ENCODE measurements at regions not wholly inside any gene's neighbourhood (a gene's known extent, or its start where the extent isn't known, plus 50 kb on each side); places are given as distances from the start of the nearest gene placed in this dataset.
"Not testable (repeated sequence)": the region's sequence is repeated elsewhere in the genome, so short reads cannot be mapped to it uniquely, and the experiment has no call there.

DNA sequence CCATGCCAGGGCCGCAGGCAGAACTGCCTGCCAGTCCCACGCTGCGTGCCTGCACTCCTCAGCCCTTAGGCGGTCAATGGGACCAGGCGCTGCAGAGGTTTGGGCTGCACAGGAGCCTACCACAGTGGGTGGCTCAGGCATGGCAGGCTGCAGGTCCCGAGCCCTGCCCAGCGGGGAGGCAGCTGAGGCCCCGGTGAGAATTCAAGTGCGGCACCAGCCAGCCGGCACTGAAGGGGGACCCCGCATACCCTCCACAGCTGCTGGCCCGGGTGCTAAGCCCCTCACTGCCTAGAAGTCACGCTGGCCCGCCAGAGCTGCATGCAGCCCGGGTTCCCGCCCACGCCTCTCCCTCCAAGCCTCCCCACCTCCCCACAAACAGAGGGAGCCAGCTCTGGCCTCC lies 302.5 kb upstream of the UGT8 start:
- DNase-seq (ENCODE audit: low read depth) = no peak

DNA sequence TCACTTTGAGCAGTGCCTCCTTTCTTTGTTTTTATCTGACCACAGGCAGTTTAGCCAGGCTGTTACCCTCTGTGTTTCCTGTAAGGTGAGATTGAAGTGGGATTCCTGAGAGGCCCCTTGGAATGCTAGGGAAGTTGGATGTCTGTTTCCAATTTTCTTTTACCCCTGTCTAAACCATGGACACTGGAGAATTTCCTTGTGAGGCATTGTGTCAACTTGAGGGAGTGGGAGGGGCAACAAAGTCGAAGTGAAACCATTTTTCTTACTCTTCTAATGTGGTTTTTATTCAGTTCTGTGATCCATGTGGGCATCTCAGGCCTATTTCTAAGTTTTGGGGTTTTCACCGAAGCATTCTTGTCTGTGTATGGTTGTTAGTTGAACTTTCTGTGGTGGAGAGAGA lies 296.1 kb upstream of the UGT8 start:
- no peak for DNase-seq (ENCODE audit: low read depth)

DNA sequence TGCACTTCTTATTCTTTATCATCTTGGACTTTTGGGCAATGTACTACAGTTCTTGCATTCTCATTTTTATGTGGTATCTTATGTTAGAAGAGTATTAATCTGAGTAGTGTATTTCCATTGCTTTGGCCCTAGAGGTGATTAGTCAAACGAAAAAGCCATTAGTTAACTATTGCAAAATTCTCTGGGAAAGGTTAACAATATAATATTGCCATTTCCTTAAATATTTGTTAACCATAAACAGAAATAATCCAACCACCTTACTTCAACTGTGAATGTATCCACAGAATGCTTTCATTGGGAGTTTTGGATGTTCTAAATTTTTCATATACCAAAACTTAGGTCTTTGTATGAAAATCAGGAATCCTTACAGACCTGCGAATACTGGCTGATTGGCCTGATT lies 294.6 kb upstream of the UGT8 start:
- no peak for DNase-seq (ENCODE audit: low read depth)

DNA sequence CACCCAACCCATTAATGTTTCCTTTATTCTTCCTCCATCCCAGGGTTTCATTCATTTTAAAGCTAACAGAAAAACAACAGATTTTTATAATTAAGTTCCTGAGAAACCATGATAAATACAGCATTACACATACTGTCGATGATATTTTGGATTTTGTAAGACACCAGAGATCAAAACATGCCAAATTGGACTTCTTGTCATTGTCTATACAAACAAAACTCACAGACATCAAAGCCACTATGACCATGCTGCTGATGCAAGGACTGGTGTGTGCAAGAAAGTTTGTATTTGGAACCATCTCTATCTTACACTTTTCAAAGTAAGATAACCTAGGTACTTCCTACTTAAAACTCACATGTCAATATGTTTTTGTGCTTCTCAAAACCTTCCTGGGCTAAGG lies 294.0 kb upstream of the UGT8 start:
- DNase-seq (ENCODE audit: low read depth) = no peak

DNA sequence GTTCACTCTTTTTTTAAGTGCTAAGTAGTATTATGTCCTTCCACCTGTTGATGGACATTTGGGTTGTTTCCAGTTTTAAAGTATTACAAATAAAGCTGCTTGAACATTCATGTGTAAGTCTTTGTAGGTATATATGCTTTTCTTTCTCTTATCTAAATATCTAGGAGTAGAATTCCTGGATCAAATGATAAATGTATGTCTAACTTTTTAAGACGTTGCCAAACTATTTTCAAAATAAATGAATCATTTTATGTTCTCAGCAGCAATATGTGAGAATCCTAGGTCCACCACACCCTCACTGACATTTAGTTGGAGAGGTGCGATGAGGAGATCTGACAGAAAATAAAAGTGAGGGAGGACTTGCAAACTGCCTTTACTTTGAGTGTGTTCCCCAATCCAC lies 291.7 kb upstream of the UGT8 start:
- no peak for DNase-seq (ENCODE audit: low read depth)

- no peak for DNase-seq (ENCODE audit: low read depth)
These were observed 288.2 kb upstream of the UGT8 start for GRCh38 chr4:114310296-114310925.

DNA sequence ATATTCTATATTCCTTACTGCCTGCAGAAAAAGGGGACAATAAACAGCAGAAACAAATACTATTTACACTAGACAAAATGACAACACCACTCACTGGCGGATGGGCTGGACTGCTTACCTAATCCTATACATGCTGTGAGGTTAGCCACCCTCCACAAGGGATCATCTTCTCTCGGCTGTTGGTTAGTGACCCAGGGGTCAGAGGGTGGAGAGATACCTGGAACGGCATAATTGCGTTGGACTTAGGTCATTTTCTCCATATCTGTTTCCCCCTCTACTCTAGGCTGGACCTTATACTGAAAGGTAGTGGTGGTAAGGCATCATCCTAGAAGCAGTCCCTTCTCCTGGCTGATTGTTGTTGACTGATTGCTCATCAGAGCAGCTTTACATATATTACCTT lies 286.8 kb upstream of the UGT8 start:
- DNase-seq (ENCODE audit: low read depth) = no peak

DNA sequence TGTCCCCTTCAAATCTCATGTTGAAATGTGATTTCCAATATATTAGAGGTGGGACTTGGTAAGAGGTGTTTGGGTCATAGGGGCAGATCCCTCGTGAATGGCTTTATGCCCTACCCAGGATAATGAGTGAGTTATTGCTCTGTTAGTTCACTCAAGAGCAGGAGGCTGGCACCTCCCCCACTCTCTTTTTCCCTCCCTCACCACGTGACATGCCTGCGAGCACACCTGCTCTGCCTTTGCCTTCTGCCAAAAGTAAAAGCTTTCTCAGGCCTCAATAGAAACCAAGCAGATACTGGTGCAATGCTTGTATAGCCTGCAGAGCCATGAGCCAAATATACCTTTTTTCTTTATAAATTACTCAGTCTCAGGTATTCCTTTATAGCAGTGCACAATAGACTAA lies 286.3 kb upstream of the UGT8 start:
- DNase-seq (ENCODE audit: low read depth) = no peak

DNA sequence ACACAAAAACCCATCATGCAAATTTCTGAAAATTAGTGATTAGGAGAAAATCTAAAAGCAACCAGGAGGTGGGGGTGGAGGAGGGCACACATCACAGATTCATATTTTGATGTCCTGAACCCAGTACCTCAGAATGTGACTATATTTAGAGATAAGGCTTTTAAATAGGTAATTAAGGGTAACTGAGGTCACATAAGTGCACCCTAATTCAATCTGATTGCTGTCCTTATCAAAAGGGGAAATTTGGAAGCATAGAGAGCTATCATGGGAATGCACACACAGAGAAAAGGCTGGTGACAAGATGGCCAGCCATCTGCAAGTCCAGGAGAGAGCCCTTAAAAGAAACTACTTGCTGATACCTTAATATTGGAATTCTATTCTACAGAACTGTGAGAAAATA lies 281.8 kb upstream of the UGT8 start:
- DNase-seq (ENCODE audit: low read depth) = no peak

DNA sequence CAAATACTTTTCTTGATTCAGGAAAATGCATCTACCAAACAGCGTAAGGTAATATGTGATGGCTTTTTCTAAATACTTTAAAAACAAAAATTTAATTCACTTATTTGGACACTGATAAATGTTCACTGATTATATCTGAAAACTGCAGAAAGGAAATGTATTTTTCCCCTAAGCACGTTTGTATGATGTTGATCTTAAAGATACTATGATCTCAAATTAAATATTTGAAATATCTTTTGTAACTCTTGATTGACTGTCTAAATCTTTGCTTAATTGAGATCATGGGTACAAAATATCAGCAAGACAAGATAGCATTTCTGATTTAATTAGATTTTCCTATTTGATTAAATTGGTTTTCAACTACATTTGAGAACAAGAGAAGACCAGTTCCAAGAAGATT lies 281.0 kb upstream of the UGT8 start:
- DNase-seq (ENCODE audit: low read depth) = no peak

DNA sequence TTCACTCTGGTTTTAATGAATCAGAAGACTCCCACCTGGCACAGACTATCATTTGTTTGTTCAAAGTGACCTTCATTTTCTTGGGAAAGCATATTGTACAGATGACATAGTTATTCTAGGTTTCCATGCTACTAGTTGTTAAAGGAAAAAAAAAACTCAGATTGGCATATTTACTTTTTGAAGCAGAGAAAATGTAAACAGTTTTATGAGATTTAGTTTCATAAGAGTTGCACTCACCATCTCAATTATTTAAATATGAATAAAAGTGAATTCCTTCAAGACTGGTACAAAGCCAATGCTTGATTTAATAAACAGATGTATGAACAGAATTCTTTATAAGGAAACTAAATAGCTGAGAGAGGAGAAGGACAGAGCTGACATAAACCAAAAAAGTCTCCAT lies 280.3 kb upstream of the UGT8 start:
- DNase-seq (ENCODE audit: low read depth) = no peak

DNA sequence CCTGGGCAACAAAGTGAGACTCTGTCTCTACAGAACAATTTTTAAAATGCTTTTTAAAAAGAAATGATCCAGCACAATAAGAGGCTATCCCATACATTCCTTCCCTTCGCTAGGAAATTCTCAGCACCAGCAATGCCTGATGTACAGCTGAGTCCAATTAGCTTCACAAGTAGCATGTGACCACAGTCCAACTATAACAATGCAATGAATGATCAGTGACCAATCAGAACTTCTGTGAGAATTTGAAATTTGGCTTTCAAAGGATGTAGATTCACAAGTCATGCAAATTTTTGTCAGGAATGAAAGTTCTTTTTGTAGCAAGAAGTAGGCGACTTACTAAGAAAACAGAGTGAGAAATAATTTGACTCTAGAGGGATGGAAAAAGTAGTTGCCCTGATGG lies 278.5 kb upstream of the UGT8 start:
- DNase-seq (ENCODE audit: low read depth) = no peak

DNA sequence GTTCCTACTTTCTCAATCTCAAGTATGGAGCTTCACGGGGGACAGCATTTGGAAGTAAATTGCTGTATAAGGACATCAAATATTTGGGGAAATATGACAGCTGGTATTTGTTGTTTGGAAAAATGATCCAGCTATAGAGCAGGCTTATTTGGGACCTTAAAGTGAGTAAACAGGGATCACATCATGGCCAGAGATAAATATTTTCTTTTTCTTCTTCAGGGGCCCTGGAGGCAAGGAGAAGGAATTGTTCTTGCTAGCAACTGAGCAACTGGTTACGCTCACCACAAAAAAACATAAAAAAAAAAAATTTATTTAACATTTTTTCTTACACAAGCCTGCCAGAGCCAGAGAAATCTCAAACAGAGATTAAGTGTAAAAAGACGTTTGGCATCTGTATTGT lies 277.2 kb upstream of the UGT8 start:
- no peak for DNase-seq (ENCODE audit: low read depth)

DNA sequence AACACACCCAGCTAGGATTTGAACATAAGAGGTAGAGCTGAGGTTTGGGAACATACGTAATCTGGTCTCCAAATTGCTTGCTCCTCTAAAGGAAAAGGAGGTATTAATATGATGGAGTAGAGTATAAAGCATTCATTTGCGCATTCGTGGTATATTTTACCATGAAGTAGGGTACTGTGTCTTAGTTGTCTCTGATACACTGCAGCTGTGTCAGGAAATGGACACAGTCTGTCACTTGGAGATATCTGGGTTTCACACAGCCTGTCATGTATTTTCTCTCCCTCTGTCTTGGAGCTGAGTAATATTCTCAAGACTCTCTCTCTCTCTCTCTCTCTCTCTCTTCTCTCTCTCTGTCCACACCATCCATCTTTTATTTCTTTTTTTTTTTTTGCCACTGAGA lies 274.8 kb upstream of the UGT8 start:
- DNase-seq (ENCODE audit: low read depth) = no peak

GRCh38 chr4:114326358-114326757 lies 272.2 kb upstream of the UGT8 start:
- no peak for DNase-seq (ENCODE audit: low read depth)

DNA sequence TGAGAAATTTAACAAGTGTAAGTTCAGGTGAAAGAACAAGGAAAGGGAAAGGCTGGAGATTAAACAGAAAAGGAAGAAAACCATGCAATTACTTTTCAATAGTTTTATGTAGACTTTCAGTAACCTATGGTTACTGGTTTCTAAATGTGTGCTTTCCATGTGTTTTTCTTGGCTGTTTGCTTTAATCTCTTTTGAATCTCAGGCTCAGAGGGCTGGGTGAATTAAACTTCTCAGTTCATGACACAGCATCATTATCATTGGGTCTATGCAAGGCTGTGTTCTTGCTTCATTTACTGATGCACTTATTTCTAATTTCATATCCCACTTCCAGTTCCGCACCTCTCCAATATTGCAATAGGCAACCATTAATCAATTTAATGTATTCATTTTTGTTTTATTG lies 266.5 kb upstream of the UGT8 start:
- DNase-seq (ENCODE audit: low read depth) = no peak

DNA sequence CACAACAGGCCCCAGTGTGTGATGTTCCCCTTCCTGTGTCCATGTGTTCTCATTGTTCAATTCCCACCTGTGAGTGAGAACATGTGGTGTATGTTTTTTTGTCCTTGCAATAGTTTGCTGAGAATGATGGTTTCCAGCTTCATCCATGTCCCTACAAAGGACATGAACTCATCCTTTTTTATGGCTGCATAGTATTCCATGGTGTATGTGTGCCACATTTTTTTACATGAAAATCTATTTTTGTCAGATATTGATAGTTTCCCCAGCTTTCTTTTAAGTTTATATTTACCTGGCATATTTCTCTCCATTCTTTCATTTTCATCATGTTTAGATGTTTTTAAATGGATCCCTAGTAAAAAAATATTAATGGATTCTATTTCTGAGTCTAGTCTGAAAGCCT lies 264.2 kb upstream of the UGT8 start:
- DNase-seq (ENCODE audit: low read depth) = not testable (repeated sequence)

DNA sequence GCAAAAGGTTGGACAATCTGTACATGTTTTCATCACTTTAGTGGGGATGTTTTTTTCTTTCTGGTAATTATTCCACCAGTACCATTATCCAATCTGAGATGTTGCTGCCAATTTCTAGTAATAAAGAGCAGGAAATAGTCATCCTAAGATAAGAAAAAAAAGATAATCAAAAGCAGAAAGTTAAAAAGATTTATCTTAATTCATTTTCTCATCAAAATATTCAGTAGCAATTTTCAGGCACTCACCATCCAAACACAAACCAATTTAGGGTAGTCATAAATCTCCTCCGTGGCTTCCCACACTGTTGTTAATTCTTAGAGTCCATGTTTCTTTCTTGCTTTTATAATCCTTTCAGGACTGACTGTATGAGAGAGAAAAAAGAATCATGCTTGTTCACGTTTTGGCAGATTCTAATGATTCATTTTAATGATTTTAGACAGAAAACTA lies 263.7 kb upstream of the UGT8 start:
- no peak for DNase-seq (ENCODE audit: low read depth)

- DNase-seq (ENCODE audit: low read depth) = no peak
These were observed 263.3 kb upstream of the UGT8 start for GRCh38 chr4:114335339-114335738.

GRCh38 chr4:114343015-114343414 lies 255.6 kb upstream of the UGT8 start:
- no peak for DNase-seq (ENCODE audit: low read depth)

GRCh38 chr4:114349543-114350175 lies 248.9 kb upstream of the UGT8 start:
- no peak for DNase-seq (ENCODE audit: low read depth)

GRCh38 chr4:114358901-114359300 lies 239.7 kb upstream of the UGT8 start:
- DNase-seq (ENCODE audit: low read depth) = no peak

DNA sequence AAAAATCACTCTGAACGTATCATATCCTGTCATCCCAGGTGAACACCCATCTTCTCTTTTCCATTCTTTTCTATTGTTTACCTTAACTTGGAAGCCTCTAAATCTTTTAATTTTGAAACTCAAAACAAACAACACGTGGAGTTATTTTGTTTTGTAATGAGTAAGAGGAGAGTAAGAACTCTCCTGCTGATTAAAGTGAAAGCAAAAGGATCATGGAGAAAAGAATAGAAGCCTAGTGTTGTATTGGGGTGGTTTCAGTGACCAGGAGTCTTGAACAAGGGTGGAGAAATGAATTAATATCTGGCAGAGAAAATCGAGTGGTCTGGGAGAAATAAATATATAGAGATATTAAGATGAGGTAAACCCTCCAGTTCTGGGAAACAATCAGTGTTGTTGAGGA lies 237.4 kb upstream of the UGT8 start:
- DNase-seq (ENCODE audit: low read depth) = no peak

GRCh38 chr4:114364857-114365256 lies 233.8 kb upstream of the UGT8 start:
- no peak for DNase-seq (ENCODE audit: low read depth)

All from stimulated activated CD8-positive, alpha-beta memory T cell treated with anti-CD3 and anti-CD28 coated beads, Interleukin-15, amount 100 ng/mL, for 1 hour (primary cell).